ENCODE measurements at regions not wholly inside any gene's neighbourhood (a gene's known extent, or its start where the extent isn't known, plus 50 kb on each side); places are given as distances from the start of the nearest gene placed in this dataset.

- TF ChIP-seq TAF1 (IDR thresholded peaks at IDR 0.05; ENCODE audit: borderline replicate concordance, insufficient read depth, low read length) (no peak), SIN3A (IDR thresholded peaks at IDR 0.05; ENCODE audit: borderline replicate concordance, insufficient read depth, low read length) (no peak), POLR2AphosphoS5 (IDR thresholded peaks at IDR 0.05; ENCODE audit: low read depth, low read length) (no peak), REST (IDR thresholded peaks at IDR 0.05; ENCODE audit: insufficient read depth in 1 of 2, low read depth in 2 of 2, low read length in 2 of 2) (no peak), FOXP2 (optimal IDR thresholded peaks at IDR 0.05; ENCODE audit: borderline replicate concordance, extremely low read depth, extremely low read length, insufficient read depth) (no peak)
These were observed 400.0 kb upstream of the CELF4 start for GRCh38 chr18:37965572-37965970.

Data from PFSK-1 (cell line).